Upper lobe of right lung (tissue), 1 donor: ENCODE measurements at regions not wholly inside any gene's neighbourhood (a gene's known extent, or its start where the extent isn't known, plus 50 kb on each side); places are given as distances from the start of the nearest gene placed in this dataset.

Source experiments
- ATAC-seq: fragments of 200-7000 bp; cut with Tn5 transposase; one replicate; pipeline ENCODE4 v1.9.1; 2020; ENCODE audit warnings: mild to moderate bottlenecking, moderate library complexity
- DNase-seq: peaks from one replicate; pipeline ENCODE4 v3.0.0-alpha.2; 2020
- H3K27ac ChIP-seq: fragments of 200-600 bp; one replicate; pipeline ENCODE4 v1.8.0; 2022
- H3K27me3 ChIP-seq: fragments of 200-600 bp; one replicate; pipeline ENCODE4 v1.8.0; 2022; ENCODE audit warnings: mild to moderate bottlenecking
- H3K36me3 ChIP-seq: fragments of 200-600 bp; one replicate; pipeline ENCODE4 v1.8.0; 2022
- H3K4me1 ChIP-seq: fragments of 200-600 bp; one replicate; pipeline ENCODE4 v1.8.0; 2022
- H3K4me3 ChIP-seq: fragments of 200-600 bp; one replicate; pipeline ENCODE4 v1.8.0; 2022; ENCODE audit warnings: mild to moderate bottlenecking
- H3K9me3 ChIP-seq: fragments of 200-600 bp; one replicate; pipeline ENCODE4 v1.8.0; 2022
- CTCF ChIP-seq: fragments of 200-600 bp; IDR thresholded peaks from one replicate; pipeline ENCODE4 v1.8.0; 2022; ENCODE audit warnings: antibody characterized with exemption
- intact Hi-C: fragments of 100-400 bp; cut with DNase I; formaldehyde crosslinking; loops from one replicate; pipeline ENCODE4 v1.11.0; 2022
- donor health status: DM: no; HTN: yes; CAD: no; lungs with severe emphysema.

DNA sequence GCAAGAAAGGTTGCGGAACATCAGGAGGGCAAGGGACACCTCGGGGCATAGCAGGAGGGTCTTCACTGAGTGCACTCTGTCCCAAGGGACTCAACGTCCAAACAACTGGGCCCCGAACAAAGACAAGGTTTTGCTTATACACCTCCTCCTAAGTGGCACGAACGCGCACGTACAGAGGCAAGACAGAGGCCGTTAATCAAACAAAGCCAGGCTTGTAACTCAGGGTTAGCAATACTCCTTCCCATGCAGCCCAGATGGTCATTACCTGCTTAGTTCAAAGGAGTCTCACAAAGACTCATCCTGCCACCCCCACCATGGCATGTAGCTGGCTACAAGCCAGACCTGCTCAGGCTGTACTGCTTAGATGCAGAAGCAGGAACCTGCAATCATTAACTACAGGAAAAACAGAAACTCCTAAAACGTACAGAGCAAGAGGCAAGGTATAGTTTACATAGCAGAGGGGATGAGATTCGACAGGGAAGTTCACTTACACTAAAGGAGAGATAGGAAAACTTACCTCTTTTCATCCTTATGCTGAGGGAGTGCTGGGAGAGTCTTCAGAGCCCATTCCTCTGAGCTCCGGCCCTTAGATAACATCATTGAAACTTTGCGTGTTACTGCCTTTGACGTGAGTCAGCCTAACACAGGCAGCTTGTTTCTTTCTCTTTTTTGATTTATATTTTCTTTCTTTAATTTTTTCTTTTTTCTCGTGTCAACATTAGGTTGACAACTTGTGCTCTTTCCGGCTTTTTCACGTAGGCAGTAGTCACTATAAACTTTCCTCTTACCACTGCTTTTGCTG lies 1319.1 kb downstream of the TMEM121 start:
- no peaks in the 10 kb centered on the region for H3K27me3 ChIP-seq
- peak; percentile 76 for DNase-seq
- H3K4me3 ChIP-seq = peak overlapping the region; percentile 58
- H3K27ac ChIP-seq = peak overlapping the region; percentile 80
- no peaks in the 10 kb centered on the region for H3K9me3 ChIP-seq
- H3K4me1 ChIP-seq = peaks cover 13% of the 10 kb centered on the region
- no peaks in the 10 kb centered on the region for H3K36me3 ChIP-seq
- peak; percentile 54 for ATAC-seq
- intact Hi-C loops = no loop called here
- TF ChIP-seq CTCF = no peak

DNA sequence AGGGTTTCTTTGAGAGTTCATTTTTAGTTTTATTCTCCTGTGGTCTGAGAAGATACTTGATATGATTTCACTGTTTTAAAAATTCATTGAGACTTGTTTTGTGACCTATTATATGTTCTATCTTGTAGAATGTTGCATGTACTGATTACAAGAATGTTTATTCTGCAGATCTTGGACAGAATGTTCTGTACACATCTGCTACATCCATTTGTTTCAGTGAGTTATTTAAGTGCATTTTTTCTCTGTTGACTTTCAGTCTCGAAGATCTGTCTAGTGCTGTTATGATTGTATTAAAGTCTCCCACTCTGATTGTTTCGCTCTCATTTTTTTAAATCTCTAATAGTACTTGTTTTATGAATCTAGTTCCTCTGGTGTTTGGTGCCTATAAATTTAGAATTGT lies 1319.8 kb downstream of the TMEM121 start:
- DNase-seq = no peak
- H3K27me3 ChIP-seq = no peaks in the 10 kb centered on the region
- peaks cover 13% of the 10 kb centered on the region for H3K4me1 ChIP-seq
- H3K36me3 ChIP-seq = no peaks in the 10 kb centered on the region
- intact Hi-C loops = no loop called here
- peak overlapping the region; percentile 80 for H3K27ac ChIP-seq
- ATAC-seq = peak; percentile 47
- H3K4me3 ChIP-seq = peak overlapping the region; percentile 58
- no peaks in the 10 kb centered on the region for H3K9me3 ChIP-seq
- no peak for TF ChIP-seq CTCF

- H3K4me3 ChIP-seq = no peak overlapping the region
- no peaks in the 10 kb centered on the region for H3K36me3 ChIP-seq
- no peak for TF ChIP-seq CTCF
- no peaks in the 10 kb centered on the region for H3K9me3 ChIP-seq
- no peaks in the 10 kb centered on the region for H3K27me3 ChIP-seq
- H3K4me1 ChIP-seq = peaks cover 5% of the 10 kb centered on the region
- DNase-seq (no peak), ATAC-seq (peak; percentile 3)
- intact Hi-C loops = no loop called here
- H3K27ac ChIP-seq = no peak overlapping the region
Measured at GRCh38 chr14:106848330-106849121, 1322.1 kb downstream of the TMEM121 start.

DNA sequence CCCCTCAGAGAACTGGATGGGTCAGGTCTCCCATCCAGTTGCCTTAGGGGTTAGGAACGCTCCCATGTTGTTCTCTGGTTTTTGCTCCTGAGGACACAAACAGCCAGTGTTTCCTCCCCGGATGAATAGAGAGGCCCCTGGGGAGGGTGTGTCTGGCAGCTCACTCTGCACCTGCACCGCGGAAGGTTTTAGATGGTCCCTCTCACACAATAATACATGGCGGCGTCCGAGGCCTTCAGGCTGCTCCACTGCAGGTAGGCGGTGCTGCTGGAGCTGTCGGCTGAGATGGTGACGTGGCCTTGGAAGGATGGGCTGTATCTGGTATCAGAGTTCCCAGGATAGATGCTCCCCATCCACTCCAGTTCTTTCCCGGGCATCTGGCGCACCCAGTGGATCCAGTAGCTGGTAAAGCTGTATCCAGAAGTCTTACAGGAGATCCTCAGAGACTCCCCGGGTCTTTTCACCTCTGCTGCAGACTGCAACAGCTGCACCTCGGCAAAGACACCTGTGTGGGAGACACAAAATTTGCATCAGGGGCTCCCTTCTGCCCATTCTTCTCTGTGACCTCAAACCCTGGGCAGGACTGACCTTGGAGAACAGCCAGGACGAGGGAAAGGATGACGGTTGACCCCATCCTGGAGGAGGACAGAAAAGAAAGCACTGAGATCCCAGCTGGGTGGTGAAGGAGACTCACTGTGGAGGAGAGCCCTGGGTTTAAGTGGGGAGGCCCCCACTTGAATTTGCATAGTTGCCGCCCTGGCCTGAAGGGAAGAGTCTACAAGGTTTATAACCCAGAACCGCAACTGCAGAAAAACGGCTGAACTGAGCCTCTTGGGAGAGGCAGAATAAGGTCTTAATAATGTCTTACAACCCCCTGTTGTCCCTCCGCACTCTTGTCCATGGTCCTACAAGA lies 1324.8 kb downstream of the TMEM121 start:
- intact Hi-C loops = no loop called here
- Histone ChIP-seq H3K27ac (no peak overlapping the region), H3K27me3 (no peaks in the 10 kb centered on the region), H3K4me1 (peaks cover 4% of the 10 kb centered on the region), H3K9me3 (no peaks in the 10 kb centered on the region), H3K4me3 (no peak overlapping the region), H3K36me3 (no peaks in the 10 kb centered on the region)
- no peak for ATAC-seq
- TF ChIP-seq CTCF = no peak
- no peak for DNase-seq

DNA sequence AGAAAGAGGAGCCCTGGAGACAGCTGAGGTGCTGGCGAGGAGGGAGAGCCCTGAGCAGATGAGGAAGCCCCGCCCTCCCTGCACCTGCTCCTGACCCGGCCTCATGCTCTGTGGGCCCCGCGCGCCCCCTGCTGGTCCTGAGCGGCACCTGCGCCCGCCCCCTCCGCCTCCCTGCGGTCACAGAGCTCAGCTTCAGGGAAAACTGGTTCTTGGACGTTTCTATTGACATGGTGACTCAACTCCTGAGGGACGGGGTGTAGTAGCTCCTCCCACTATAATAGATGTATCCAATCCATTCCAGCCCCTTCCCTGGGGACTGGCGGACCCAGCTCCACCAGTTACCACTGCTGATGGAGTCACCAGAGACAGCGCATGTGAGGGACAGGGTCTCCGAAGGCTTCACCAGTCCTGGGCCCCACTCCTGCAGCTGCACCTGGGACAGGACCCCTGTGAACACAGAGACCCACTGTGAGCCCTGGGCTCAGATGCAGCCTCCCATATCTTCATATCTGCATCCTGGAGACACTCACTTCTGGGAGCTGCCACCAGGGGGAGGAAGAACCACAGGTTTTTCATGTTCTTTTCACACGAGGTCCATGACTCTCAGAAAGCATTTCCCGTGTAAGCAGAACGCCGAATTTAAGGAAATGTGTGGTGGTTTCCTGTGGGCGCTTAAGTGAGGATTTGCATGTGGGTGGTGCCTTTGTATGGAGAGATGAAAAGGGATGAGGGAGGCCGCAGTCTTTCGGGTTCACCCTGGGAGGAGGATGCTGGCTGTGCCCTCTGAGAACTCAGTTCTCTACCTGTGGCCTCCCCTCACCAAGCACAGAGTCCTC lies 1346.4 kb downstream of the TMEM121 start:
- ATAC-seq (peak; percentile 97), DNase-seq (peak; percentile 92)
- Histone ChIP-seq H3K9me3 (no peaks in the 10 kb centered on the region), H3K36me3 (no peaks in the 10 kb centered on the region), H3K27ac (no peak overlapping the region), H3K4me1 (no peaks in the 10 kb centered on the region), H3K4me3 (no peak overlapping the region), H3K27me3 (peaks cover 20% of the 10 kb centered on the region)
- intact Hi-C loops = no loop called here
- peak; percentile 63 for TF ChIP-seq CTCF
